Activated CD8-positive, alpha-beta memory T cell treated with anti-CD3 and anti-CD28 coated beads, Interleukin-2, amount 50 U/mL, for 48 hours (primary cell): ENCODE measurements at regions not wholly inside any gene's neighbourhood (a gene's known extent, or its start where the extent isn't known, plus 50 kb on each side); places are given as distances from the start of the nearest gene placed in this dataset.

Experiments
- DNase-seq: peaks from one replicate; pipeline ENCODE4 v3.0.0-alpha.2; 2020

- no peak for DNase-seq
Observed at GRCh38 chr13:61712621-61713020, 297.0 kb upstream of the PCDH20 start.

DNA sequence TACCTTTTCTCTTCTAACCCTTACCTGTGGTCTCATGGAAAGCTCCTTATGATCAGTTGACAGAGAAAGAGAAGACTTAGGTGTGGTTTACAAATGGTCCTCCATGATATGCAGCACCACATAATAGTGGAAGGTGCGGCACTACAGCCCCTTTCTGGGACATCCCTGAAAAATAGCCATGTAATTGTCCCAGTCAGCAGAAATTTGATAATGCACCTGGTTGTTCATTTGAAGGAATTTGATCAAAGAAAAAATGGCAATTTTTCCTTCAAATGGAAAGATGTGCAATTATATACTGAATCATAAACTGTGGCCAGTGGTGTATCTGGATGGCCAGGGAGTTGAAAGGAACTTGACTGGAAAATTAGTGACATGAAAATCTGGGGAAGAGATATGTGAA, 293.6 kb upstream of the PCDH20 start:
- no peak for DNase-seq

DNA sequence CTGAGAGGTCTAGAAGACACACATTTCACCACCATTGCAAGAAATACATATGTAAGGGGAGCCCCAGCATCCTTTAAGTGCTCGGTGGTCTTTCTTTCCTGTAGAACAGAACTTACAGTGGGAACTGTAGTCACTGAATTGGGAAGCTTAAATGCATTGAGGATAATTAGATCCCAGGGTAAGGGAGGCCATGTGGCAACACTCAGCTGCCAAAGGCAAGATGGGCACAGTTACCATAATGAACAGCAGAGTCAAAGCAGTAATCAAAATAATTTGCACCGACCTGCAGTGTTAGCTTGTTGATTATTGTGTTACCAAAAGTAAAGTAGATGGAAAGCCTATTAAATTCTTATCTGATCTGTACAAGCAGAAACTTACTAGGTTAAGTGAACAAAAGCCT, 291.2 kb upstream of the PCDH20 start:
- no peak for DNase-seq

GRCh38 chr13:61700620-61701019, 285.0 kb upstream of the PCDH20 start:
- no peak for DNase-seq

DNA sequence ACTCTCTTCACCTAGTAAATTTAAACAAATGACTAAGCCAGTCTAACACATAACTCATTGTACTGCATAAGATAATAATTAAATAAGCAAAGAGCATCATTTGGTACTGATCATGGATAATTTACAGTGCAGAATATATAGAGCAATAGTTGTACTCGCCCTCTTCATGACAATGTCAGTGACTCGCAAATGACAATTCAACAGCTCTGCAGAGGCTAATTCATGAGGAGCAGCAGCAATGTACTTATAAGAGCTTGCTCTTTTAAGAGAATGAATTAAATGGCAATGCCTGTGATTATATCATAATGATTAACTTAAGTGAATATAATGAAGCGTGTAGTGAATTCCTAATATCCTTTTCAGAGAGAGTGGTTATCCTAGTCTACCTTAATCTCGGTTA, 284.5 kb upstream of the PCDH20 start:
- DNase-seq: no peak

GRCh38 chr13:61696676-61697075, 281.0 kb upstream of the PCDH20 start:
- DNase-seq: no peak

DNA sequence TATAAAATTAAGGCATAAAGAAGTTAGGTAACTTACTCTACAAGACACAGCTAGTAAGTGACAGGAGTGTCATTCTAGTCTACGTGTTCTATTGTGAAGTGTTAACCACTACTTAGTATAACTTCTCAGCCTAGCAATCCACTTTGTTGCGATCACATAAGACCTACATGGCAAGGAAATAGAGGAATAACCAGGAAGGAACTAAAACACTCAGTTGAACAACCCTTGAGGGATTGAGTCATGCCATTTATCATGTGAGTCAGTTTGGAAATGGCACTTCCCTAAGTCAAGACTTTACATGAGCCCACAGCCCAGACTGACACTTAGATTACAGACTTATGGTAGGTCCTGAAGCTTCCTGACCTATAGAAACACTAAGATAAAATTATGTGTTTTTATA, 279.5 kb upstream of the PCDH20 start:
- DNase-seq: no peak

GRCh38 chr13:61692691-61693090, 277.0 kb upstream of the PCDH20 start:
- no peak for DNase-seq

DNA sequence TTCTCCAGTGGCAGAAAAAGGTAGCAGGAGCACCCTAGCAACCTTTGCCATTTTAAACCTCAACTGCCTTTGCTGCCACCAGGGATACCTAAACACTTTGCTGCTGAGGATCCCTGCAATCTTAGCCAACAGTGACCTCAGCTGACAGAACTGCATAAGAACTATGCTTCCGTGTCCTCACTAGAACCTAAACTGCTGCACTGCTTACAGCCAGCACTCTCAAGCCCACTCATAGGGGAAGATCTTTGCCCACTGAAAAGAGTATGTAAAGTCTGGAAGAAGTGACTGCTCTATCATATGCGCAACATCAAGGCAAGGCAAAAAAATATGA, 270.0 kb upstream of the PCDH20 start:
- DNase-seq: no peak

DNA sequence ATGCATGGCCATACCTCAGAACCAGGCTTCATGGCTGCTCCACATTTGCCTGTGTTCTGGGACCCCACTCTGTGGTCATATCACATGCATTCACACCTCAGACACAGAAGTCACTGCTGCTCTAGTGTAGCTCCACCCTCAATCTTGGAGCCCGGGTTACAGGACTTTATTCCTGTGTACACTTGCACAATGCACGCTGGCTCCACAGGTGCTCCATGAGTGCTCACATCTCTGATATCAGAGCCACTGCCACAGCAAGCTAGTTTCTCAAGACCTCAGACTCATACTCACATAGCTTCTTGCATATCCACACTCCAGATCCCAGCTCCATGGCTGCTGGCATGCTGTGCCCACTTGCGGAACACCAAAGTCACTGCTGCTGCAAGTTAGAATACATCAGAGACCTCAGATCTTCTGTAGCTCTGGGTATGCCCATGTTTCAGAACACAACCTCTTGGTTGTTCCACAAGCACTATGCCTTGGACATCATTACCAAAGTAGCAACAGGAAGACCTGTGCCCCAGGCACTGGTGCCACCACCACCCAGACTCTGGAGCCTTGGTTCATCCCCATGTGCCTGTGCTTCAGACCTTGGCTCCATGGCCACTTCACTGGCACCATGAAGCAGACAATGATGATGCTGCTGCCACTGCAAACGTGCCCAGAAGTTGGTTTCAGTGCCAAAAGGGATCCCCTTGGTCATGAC, 269.5 kb upstream of the PCDH20 start:
- no peak for DNase-seq

DNA sequence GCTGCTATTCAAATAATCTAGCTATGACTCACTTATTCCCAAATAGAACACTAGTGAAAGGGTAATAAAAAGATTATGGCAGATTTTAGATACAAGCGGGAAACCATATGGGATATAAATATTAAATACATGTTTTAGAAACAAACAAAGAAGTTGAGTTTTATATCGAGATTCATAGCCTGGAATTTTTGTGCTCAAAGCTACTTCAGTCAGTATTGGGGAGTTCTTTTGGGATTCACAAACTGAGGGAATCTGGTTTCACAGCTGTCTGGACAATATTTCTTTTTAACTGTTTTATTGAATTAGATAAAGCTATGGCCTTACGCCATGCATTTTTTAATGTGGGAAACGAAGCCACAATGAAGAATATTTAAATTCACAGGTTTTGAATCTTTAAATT, 257.1 kb upstream of the PCDH20 start:
- DNase-seq: no peak

- DNase-seq: no peak
Observed at GRCh38 chr13:61670384-61671161, 254.9 kb upstream of the PCDH20 start.

- DNase-seq: no peak
Observed at GRCh38 chr13:61664801-61665705, 249.4 kb upstream of the PCDH20 start.

- DNase-seq: no peak
Observed at GRCh38 chr13:61654481-61654880, 238.8 kb upstream of the PCDH20 start.

DNA sequence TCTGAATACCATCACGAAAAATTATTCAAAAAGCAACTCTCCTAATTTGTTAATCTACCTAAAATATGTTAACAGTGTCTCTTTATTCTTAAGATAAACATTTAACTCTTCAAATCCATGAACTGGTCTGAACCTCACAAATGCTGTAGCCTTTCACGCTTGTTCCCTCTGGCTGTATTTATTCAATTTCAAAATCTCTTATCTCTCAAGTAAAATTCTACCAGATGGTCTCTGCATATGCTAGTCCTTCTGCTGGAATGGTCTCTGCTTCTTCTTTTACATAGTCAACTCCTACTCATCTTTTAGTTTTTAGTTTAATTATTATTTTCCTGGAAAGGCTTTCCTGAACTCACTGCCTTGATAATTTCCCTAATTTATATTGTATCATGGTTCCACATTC, 232.9 kb upstream of the PCDH20 start:
- DNase-seq: no peak

DNA sequence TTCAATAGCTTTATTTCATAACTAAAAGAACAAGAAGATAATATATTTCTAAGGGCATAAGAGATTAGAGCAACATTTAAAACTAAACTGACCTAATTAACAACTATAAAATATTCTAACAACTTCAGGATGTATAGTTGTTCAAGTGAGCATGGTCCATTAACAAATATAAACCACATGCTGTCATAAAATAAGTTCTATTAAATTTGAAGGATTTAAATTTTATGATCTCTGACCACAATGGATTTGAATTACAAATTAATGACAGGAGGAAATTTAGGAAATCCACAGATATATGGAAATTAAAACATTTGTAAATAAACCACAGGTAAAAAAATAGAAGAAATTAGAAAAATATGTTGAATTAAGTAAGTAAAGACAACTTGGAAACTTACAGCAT, 196.5 kb upstream of the PCDH20 start:
- DNase-seq: no peak

DNA sequence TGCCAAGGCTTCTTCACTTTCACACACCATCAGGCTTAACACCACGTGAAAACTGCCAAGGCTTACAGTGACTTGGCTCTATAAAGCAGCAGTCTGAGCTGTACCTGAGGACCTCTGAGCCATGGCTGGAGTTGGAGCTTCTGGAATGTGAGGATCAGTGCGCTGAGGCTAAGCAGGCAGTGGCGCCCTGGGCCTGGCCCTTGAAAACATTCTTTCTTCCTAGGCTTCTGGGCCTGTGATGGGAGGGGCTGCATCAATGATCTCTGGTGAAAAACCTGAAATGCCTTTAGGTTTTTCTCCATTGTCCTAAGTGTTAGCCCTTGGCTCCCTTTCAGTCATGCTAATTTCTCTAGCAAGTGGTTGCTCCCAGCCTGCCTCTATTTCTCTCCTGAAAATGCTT, 192.5 kb upstream of the PCDH20 start:
- no peak for DNase-seq

- no peak for DNase-seq
Observed at GRCh38 chr13:61600360-61601033, 184.8 kb upstream of the PCDH20 start.

GRCh38 chr13:61592489-61592888, 176.8 kb upstream of the PCDH20 start:
- no peak for DNase-seq

DNA sequence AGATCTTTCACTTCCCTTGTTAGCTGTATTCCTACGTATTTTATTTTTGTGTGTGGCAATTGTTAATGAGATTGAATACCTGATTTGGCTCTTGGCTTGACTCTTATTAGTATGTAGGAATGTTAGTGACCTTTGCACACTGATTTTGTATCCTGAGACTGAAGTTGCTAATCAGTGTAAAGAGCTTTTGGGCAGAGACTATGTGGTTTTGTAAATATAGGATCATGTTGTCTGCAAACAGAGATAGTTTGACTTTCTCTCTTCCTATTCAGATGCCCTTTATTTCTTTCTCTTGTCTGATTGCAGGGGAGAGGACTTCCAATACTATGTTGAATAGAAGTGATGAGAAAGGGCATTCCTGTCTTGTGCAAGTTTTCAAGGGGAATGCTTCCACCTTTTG, 160.3 kb upstream of the PCDH20 start:
- no peak for DNase-seq

DNA sequence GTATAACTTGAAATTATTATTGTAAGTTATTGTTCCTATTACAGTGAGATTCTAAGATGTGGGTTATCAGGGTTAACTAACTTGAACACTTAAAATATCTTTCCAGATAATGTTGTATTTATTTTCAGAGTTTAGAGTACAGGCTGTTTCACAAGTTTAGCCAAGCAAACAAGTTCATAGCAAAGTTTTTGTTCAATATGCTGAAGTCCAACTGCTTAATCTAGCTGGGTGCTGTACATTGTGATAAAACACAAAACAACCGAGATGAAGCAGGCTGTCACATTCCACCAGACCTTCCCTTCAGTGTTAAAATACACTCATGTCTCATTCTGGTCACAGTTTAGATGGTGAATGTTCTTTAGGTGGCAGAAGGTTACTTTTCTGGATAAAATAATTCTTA, 148.0 kb upstream of the PCDH20 start:
- no peak for DNase-seq

DNA sequence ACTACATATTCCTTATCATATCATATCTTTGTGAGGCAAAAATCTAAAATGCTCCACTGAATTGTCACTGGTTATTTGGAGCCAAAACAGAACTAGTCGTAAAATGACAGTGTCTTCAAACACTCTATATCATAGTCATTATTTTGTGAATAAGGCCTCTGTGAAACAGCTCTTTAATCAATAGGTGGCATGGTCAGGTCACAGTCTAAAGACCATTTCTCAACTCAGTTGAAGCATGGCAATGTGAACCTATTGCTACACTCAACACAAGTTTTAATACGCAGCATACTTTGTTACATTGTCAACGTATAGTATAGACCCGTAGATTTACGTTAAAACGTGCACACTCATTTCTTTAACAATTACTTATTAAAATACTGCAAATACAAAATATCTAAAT, 131.3 kb upstream of the PCDH20 start:
- no peak for DNase-seq

DNA sequence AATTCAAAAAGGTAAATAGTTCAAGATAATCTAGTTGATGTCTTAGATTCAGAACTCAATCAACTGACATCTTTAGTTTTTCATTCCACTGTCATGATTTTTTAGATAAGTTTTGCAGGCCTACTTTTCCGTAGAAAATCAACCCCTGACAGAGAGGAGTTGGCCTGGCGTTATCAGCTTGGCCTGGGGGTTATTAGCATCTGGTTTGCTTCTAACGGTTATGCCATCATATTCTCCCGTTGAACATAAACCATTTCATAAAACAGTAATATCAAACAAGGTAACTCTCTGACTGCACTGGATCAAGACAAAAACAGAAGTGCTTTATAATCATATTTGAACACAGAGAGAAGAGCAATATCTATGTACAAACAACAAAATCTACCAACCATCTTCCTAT, 130.8 kb upstream of the PCDH20 start:
- no peak for DNase-seq
